Right lobe of liver (tissue), 6 donors: ENCODE measurements at regions not wholly inside any gene's neighbourhood (a gene's known extent, or its start where the extent isn't known, plus 50 kb on each side); places are given as distances from the start of the nearest gene placed in this dataset.

ENCODE experiments used
- ATAC-seq, 4 donors: fragments of 200-7000 bp; cut with Tn5 transposase; one replicate each; pipeline ENCODE4 v1.9.1; 2020; ENCODE audit warnings: mild to moderate bottlenecking in 4 of 4, moderate library complexity in 4 of 4
- DNase-seq, 3 donors: peaks; one replicate each; pipeline ENCODE4 v3.0.0-alpha.2; 2020
- H3K27ac ChIP-seq, 3 donors: fragments of 200-600 bp; one replicate each; pipeline ENCODE4 v1.8.0; 2022
- H3K27me3 ChIP-seq, 2 donors: fragments of 200-600 bp; one replicate each; pipeline ENCODE4 v1.8.0; 2022
- H3K36me3 ChIP-seq, 4 donors: fragments of 200-600 bp; sonication (generic) in 1 of 4; one replicate each; pipeline versions ENCODE4 v1.5.1 to v1.8.0; 2017 to 2022; ENCODE audit warnings: control low read depth in 1 of 4
- H3K4me1 ChIP-seq, 4 donors: fragments of 200-600 bp; sonication (generic) in 1 of 4; one replicate each; pipeline versions ENCODE4 v1.5.1 to v1.8.0; 2017 to 2022; ENCODE audit warnings: control low read depth in 1 of 4
- H3K4me3 ChIP-seq, 3 donors: fragments of 200-600 bp; one replicate each; pipeline ENCODE4 v1.8.0; 2022
- H3K9me3 ChIP-seq, 4 donors: fragments of 200-600 bp; sonication (generic) in 1 of 4; one replicate each; pipeline versions ENCODE4 v1.5.1 to v1.8.0; 2017 to 2022; ENCODE audit warnings: control low read depth in 1 of 4
- CTCF ChIP-seq, 4 donors: fragments of 200-600 bp in 3 of 4; fragments of 450-650 bp in 1 of 4; IDR thresholded peaks; one replicate each; pipeline versions ENCODE4 v1.5.1 to v1.8.0; 2016 to 2022; ENCODE audit warnings: antibody characterized with exemption in 4 of 4, mild to moderate bottlenecking in 2 of 4
- POLR2A ChIP-seq: fragments of 450-650 bp; IDR thresholded peaks from one replicate; pipeline ENCODE4 v1.6.1; 2017; ENCODE audit warnings: antibody characterized with exemption, mild to moderate bottlenecking
- WGBS: methylation state at CpG from one replicate; pipeline ENCODE4 v1.1.6; 2018; ENCODE audit warnings: low coverage, low lambda C conversion rate; ENCODE audit not compliant: insufficient coverage; ENCODE audit errors: missing lambda C conversion rate; 5-methylcytosine and 5-hydroxymethylcytosine counted together
- intact Hi-C, 2 donors: fragments of 100-400 bp; cut with DNase I; formaldehyde crosslinking; loops; one replicate each; pipeline versions ENCODE4 v1.11.2 to v1.14.1; 2022
- donor health status: DM: no; HTN: yes; CAD: no.
- donor health status: DM: no; HTN: no; CAD: no.
- donor health status: DM: no; HTN: no; CAD: no.
- donor health status: DM: no; HTN: yes; CAD: no.
- donor health status: DM: no; HTN: yes; CAD: no.

- intact Hi-C loops: loop anchor here in 1 of 2 donors (5.0 to 10.0 kb wide), 2 partner anchors 47 to 65 kb away; no protein-coding TSS in a partner anchor
- DNase-seq: peak; percentile 55 to 79 (median 72)
- no peaks in the 10 kb centered on the region for H3K27me3 ChIP-seq
- peaks cover 0 to 60% (median 24%) of the 10 kb centered on the region in 4 donors for H3K4me1 ChIP-seq
- no CpG with 5 or more reads among the region's 26 CpGs for WGBS
- TF ChIP-seq CTCF (IDR thresholded peaks at IDR 0.05) (no peak), POLR2A (no peak)
- no peaks in the 10 kb centered on the region for H3K36me3 ChIP-seq
- H3K4me3 ChIP-seq: peak overlapping the region in 1 of 3 donors; percentile 18
- H3K27ac ChIP-seq: peak overlapping the region; percentile 73 to 90 (median 87)
- peak; percentile 20 to 48 (median 43) for ATAC-seq
- H3K9me3 ChIP-seq: no peaks in the 10 kb centered on the region
These were observed 93.1 kb downstream of the RHOB start for GRCh38 chr2:20539776-20540586.

GRCh38 chr2:20540587-20541293, 93.9 kb downstream of the RHOB start:
- 27% methylated on average over 5 of the region's 16 CpGs for WGBS
- peak overlapping the region; percentile 73 to 90 (median 87) for H3K27ac ChIP-seq
- no peaks in the 10 kb centered on the region for H3K36me3 ChIP-seq
- peak; percentile 5 to 39 (median 16) for ATAC-seq
- intact Hi-C loops: loop anchor here in 1 of 2 donors (5.0 kb wide), 1 partner anchor 47 kb away; no protein-coding TSS in a partner anchor
- no peaks in the 10 kb centered on the region for H3K9me3 ChIP-seq
- no peaks in the 10 kb centered on the region for H3K27me3 ChIP-seq
- TF ChIP-seq POLR2A: no peak
- no peak for TF ChIP-seq CTCF (IDR thresholded peaks at IDR 0.05)
- no peak overlapping the region for H3K4me3 ChIP-seq
- peaks cover 0 to 53% (median 22%) of the 10 kb centered on the region in 4 donors for H3K4me1 ChIP-seq
- DNase-seq: peak; percentile 67 to 81 (median 80)

GRCh38 chr2:20541294-20541640, 94.4 kb downstream of the RHOB start:
- Histone ChIP-seq H3K36me3 (no peaks in the 10 kb centered on the region), H3K4me3 (no peak overlapping the region), H3K9me3 (no peaks in the 10 kb centered on the region), H3K27ac (peak overlapping the region in 2 of 3 donors; percentile 87 to 90), H3K4me1 (peaks cover 0 to 48% (median 20%) of the 10 kb centered on the region in 4 donors), H3K27me3 (no peaks in the 10 kb centered on the region)
- TF ChIP-seq POLR2A: no peak
- intact Hi-C loops: loop anchor here in 1 of 2 donors (5.0 kb wide), 1 partner anchor 46 kb away; no protein-coding TSS in a partner anchor
- WGBS: no CpG with 5 or more reads among the region's 7 CpGs
- DNase-seq (no peak), ATAC-seq (no peak)

GRCh38 chr2:20541651-20542050, 94.8 kb downstream of the RHOB start:
- 97% methylated on average over 5 of the region's 5 CpGs for WGBS
- DNase-seq (no peak), ATAC-seq (no peak)
- H3K9me3 ChIP-seq: no peaks in the 10 kb centered on the region
- H3K27ac ChIP-seq: no peak overlapping the region
- no peak for TF ChIP-seq CTCF (IDR thresholded peaks at IDR 0.05)
- no peak for TF ChIP-seq POLR2A
- H3K27me3 ChIP-seq: no peaks in the 10 kb centered on the region
- H3K4me3 ChIP-seq: no peak overlapping the region
- H3K36me3 ChIP-seq: no peaks in the 10 kb centered on the region
- peaks cover 0 to 45% (median 18%) of the 10 kb centered on the region in 4 donors for H3K4me1 ChIP-seq
- intact Hi-C loops: loop anchor here in 1 of 2 donors (5.0 kb wide), 1 partner anchor 46 kb away; no protein-coding TSS in a partner anchor
